ENCODE measurements at regions not wholly inside any gene's neighbourhood (a gene's known extent, or its start where the extent isn't known, plus 50 kb on each side); places are given as distances from the start of the nearest gene placed in this dataset.

DNA sequence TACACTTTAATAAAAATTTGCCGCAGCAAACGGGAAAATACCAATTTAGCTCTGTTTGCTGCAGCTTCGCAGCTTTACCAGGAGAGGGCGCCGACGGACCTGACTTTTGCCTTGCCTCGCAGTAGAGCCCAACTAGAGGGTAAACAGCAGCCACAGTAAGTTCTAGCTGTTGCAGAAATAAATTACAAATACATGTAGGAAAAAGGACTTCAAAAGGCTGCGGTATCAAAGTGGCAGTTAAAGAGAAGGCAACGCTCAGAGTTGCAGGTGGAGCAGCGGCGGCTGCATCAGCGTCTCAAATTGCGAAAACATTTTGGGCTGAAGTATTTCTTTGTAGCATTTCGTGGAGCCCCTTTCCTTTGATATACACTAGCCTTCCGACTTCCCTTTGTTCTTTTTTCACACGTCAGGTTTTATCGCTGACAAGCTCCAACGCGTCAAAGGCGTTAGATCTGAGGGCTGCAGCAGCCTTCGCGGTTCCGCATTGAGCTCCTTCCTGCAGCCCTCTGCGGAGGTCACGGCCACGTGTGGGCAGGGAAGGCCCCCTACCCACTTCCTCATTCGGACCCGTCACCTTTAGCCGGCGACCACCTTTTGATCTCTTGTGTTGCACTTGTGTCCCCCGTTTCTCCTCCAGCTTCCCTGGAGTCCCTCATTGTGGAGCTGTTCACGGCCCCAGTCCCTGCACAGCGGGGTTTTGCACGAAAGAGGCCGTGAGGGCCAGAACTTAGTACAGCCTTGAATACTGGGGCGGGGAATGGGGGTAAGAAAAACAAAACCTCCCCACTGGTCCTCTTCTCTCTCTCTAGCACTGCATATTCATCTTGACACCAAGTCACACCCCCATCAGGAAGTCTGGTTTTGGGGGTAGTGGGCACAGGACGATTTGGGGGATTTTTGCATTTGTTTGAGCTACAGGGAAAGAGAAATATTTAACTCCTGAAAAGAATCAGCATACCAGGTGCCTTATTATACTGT is 72.8 kb downstream of the S1PR1 start (continued):
- TF ChIP-seq ZNF367 (CRISPR knock-in tag; IDR thresholded peaks at IDR 0.05; ENCODE audit: borderline replicate concordance) (no peak), ZNF598 (CRISPR knock-in tag; IDR thresholded peaks at IDR 0.05; ENCODE audit: borderline replicate concordance) (peak; percentile 80; the same call in 1 of the 2 replicates), ZNF749 (CRISPR knock-in tag; IDR thresholded peaks at IDR 0.05; ENCODE audit: borderline replicate concordance) (no peak), ZNF850 (CRISPR knock-in tag; conservative IDR thresholded peaks at IDR 0.05) (no peak), BORCS8-MEF2B (CRISPR knock-in tag; IDR thresholded peaks at IDR 0.05) (no peak), MYC (CRISPR knock-in tag; IDR thresholded peaks at IDR 0.05; ENCODE audit: borderline replicate concordance) (no peak), ZNF382 (CRISPR knock-in tag; IDR thresholded peaks at IDR 0.05; ENCODE audit: borderline replicate concordance) (no peak), SYNCRIP (IDR thresholded peaks at IDR 0.05; ENCODE audit: insufficient read depth, low read depth, low read length) (no peak), ZNF780A (CRISPR knock-in tag; IDR thresholded peaks at IDR 0.05) (no peak), TCF7 (IDR thresholded peaks at IDR 0.05; ENCODE audit: low read depth) (0 out of 2 replicates have a peak, but pooled peaks have one; percentile 16), ZSCAN9 (CRISPR knock-in tag; IDR thresholded peaks at IDR 0.05; ENCODE audit: borderline replicate concordance) (no peak), GFI1 (CRISPR knock-in tag; IDR thresholded peaks at IDR 0.05; ENCODE audit: borderline replicate concordance) (no peak), ZNF263 (CRISPR knock-in tag; IDR thresholded peaks at IDR 0.05) (no peak), ZNF530 (CRISPR knock-in tag; IDR thresholded peaks at IDR 0.05; ENCODE audit: low read depth) (no peak), ETV5 (CRISPR knock-in tag; IDR thresholded peaks at IDR 0.05; ENCODE audit: borderline replicate concordance) (no peak), ZEB1 (IDR thresholded peaks at IDR 0.05; ENCODE audit: insufficient replicate concordance, low read depth) (no peak), ZNF891 (CRISPR knock-in tag; IDR thresholded peaks at IDR 0.05) (no peak), KDM4B (CRISPR knock-in tag; IDR thresholded peaks at IDR 0.05) (no peak), IRF2 (CRISPR knock-in tag; IDR thresholded peaks at IDR 0.05) (no peak), SOX6 (IDR thresholded peaks at IDR 0.05) (no peak), SOX6 (CRISPR knock-in tag; IDR thresholded peaks at IDR 0.05) (peak; percentile 34; the same call in 1 of the 2 replicates), PPARG (CRISPR knock-in tag; conservative IDR thresholded peaks at IDR 0.05) (no peak)
- TF ChIP-seq, protein P1, sequence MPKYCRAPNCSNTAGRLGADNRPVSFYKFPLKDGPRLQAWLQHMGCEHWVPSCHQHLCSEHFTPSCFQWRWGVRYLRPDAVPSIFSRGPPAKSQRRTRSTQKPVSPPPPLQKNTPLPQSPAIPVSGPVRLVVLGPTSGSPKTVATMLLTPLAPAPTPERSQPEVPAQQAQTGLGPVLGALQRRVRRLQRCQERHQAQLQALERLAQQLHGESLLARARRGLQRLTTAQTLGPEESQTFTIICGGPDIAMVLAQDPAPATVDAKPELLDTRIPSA (CRISPR knock-in tag; IDR thresholded peaks at IDR 0.05; ENCODE audit: borderline replicate concordance), result no peak
- TF ChIP-seq, protein P2, sequence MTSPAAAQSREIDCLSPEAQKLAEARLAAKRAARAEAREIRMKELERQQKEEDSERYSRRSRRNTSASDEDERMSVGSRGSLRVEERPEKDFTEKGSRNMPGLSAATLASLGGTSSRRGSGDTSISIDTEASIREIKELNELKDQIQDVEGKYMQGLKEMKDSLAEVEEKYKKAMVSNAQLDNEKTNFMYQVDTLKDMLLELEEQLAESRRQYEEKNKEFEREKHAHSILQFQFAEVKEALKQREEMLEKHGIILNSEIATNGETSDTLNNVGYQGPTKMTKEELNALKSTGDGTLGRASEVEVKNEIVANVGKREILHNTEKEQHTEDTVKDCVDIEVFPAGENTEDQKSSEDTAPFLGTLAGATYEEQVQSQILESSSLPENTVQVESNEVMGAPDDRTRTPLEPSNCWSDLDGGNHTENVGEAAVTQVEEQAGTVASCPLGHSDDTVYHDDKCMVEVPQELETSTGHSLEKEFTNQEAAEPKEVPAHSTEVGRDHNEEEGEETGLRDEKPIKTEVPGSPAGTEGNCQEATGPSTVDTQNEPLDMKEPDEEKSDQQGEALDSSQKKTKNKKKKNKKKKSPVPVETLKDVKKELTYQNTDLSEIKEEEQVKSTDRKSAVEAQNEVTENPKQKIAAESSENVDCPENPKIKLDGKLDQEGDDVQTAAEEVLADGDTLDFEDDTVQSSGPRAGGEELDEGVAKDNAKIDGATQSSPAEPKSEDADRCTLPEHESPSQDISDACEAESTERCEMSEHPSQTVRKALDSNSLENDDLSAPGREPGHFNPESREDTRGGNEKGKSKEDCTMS (CRISPR knock-in tag; conservative IDR thresholded peaks at IDR 0.05), result no peak
- TF ChIP-seq, protein P3, sequence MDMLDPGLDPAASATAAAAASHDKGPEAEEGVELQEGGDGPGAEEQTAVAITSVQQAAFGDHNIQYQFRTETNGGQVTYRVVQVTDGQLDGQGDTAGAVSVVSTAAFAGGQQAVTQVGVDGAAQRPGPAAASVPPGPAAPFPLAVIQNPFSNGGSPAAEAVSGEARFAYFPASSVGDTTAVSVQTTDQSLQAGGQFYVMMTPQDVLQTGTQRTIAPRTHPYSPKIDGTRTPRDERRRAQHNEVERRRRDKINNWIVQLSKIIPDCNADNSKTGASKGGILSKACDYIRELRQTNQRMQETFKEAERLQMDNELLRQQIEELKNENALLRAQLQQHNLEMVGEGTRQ (IDR thresholded peaks at IDR 0.05; ENCODE audit: low read depth, low read length), result no peak
- TF ChIP-seq, protein P3 (CRISPR knock-in tag; IDR thresholded peaks at IDR 0.05; ENCODE audit: borderline replicate concordance), result no peak

Data from HepG2 (cell line).